HG03520 (cell line): ENCODE measurements at regions not wholly inside any gene's neighbourhood (a gene's known extent, or its start where the extent isn't known, plus 50 kb on each side); places are given as distances from the start of the nearest gene placed in this dataset.
"Not testable (repeated sequence)": the region's sequence is repeated elsewhere in the genome, so short reads cannot be mapped to it uniquely, and the experiment has no call there.

Experiments
- ATAC-seq: cut with Tn5 transposase; IDR thresholded peaks from one replicate; pipeline ENCODE4 v1.9.1; 2021; ENCODE audit warnings: mild to moderate bottlenecking, moderate library complexity; ENCODE audit not compliant: unreplicated experiment

DNA sequence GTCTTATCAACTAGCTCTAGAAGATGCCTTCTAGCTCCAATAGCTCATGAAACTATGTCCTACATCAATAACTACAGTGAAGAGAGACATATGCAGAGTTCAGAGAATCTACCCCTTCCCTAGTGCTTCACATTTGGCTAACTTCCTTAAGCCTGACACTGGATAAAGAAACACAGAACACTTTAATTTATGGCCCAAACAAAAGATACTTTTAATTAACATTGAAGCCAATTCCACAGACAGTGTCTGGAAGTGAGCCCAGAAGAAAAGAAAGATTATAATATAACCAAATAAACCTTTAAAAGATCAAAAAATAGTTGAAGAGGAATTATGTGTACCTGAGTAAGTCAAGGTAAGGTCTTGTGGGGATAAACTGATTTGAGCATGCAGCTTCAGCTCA lies 255.2 kb downstream of the C11orf87 start:
- no peak for ATAC-seq

GRCh38 chr11:109677876-109678275 lies 255.9 kb downstream of the C11orf87 start:
- no peak for ATAC-seq

DNA sequence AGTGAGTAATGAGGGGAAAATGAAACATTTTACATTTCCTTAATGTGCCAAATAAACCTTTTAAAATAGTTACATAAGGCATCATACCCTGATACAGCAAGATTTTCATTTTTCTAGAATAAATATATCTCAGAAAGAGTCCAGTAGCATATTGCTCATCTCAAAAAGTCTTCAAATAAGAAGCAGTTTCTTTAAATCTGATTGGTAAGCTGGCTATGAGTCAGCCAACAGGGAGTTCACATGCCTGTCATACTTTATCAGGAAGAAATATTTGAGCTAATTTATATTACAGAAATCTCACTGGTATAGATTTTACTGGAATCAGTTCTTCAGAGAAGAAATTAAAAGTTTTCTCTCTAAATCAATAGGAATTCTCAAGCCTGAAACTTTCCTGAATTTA lies 258.1 kb downstream of the C11orf87 start:
- ATAC-seq = no peak

GRCh38 chr11:109682788-109683187 lies 260.8 kb downstream of the C11orf87 start:
- not testable (repeated sequence) for ATAC-seq

DNA sequence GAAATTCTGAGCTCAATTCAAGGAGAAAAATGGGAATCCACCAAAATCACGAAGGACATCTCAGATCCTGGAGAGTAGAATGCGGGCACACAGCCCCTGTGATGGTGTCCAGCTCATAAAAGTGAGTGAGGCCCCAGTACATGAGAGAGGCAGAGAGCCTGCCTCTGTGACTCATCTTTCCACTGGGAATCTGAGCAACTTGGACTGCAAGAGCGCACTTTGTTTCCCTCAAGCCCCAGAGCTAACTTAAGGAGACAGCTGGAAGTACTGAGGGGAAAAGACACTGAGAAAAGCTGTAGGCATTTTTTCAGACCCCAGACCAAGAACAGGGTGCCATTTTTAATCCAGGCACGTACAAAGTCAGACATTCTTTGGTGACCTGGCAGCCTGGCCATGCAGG lies 273.7 kb downstream of the C11orf87 start:
- ATAC-seq = no peak

DNA sequence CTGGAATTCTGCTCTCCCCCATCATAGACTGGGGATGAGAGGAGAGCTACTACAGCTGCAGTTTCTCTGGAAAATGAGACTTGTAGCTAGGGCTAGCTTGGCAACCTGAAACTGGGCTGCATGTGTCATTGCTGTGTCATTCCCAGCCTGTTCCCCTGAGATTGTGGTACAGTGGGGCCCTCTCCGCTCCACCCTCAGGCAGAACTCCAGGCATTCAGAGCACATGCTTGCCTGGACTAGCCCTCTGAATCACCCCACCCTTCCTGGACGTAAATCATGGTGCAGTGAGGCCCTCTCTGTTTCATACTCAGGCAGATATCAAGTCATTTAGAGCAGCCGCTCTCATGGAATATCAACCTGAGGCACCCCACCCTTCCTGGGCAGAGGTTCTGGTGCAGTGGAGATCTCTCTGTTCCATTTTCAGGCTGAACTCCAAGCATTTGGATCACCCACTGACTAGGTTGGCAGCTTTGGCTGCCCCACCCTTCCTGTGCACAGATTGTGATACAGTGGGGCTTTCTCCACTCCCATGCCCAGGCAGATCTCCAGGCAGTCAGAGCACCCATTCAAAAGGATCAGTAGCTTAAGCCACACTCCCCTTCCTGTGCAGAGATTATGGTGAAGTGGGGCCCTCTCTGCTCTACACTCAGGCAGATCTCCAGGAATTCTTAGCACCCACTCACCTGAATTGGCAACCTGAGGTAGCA lies 274.4 kb downstream of the C11orf87 start:
- no peak for ATAC-seq

DNA sequence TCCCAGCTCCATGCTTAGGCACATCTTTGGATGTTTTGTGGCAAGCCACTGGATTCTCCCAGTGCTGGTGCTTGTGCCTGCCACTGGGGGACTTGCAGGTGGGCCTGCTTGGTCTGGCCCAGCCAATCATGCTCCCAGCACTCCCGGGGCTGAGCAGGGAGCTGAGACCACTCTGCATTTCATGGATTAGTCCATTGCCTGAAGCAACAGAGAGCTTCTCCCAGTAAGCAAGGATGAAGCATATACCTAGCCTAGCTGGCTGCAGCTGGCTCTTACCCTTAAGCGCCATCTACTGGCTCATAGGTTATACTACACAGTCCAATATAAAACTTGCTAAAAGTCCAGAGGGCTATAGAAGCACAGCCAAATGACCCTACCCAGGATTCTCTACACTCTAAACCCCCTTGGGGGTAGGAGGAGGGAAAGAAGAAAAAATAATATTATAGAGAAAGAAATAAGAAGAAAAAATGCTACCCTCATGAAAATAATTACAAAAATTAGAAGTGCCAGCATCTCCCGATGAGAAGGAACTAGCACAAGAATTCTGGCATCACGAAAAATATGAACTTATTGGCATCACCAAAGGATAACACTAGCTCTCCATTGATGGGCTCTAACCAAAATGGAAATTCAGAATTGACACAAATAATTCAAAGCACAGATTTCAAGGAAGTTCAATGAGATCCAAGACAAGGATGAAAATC lies 275.3 kb downstream of the C11orf87 start:
- peak; percentile 88 for ATAC-seq

- no peak for ATAC-seq
These were observed 276.2 kb downstream of the C11orf87 start for GRCh38 chr11:109698237-109698636.

DNA sequence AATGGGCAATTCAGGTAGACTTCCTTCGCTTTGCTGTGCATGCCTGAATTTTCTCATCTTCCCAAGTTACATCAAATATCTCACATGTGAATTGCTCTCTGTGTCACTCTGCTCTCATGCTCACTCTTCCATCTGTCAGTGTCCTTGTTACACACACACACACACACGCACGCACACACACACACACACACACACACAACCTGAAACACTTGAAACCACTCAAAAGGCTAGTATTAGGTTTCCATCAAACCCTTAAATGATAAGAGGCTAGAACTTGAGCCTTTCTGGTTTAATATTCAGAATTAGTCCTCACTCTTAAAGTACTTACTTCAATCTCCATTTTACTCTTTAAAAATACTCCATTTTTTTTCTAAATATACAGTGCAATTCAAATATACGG lies 282.4 kb downstream of the C11orf87 start:
- no peak for ATAC-seq

DNA sequence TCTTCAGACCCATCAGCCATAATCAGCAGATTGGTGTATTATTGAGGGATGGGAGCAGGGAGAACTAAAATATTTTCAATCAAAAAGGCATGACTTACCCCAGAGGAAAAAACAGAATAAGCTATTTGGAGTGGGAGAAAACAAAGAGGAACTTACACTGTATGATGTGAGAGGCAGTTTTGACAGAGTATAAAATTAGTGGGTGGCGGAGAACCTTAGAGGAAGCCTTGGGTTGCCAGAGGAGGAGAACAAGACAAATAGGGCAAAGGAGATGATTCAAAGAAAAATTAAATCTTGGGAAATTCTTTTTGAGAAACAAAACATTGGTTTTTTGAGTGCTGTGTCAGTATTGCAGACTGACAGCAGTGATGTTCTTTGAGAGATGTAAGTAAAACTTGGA lies 285.0 kb downstream of the C11orf87 start:
- ATAC-seq = no peak

DNA sequence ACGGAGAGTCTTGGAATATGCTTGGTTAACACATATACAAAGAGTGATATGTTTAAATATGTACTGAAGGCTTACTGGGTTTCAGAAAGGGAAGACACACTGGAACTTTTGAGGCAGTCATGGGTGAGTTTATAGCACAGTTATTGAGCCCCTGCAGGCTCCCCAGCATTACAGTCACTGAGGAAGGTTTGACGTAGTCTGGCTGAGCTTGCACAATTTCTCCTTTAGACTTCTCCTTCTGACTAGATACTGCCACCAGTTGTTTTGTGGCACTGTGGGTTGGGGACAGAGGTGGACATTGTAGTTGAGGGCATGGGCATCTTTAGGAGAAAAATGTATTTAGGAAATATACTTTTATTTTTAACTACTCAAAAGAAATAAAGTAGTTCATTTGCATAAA lies 285.4 kb downstream of the C11orf87 start:
- no peak for ATAC-seq

DNA sequence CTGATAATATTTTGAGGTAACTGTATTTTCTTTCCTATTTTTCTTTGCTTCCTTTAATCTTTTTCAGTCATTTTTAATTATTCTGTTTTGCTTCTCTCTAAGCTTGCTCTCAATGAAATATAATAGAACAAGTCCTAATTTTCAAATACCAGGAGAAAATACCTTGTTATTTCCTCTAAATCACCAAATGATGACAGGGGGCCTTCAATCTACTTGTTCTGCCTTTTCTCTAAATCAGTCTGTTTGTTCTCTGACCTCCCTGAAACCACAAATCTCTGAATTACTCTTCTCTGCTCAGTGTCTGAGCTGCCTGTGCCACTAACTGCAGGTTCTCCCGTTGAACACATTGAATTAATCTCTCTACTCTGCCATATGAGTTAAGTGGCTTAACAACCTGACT lies 286.2 kb downstream of the C11orf87 start:
- no peak for ATAC-seq

DNA sequence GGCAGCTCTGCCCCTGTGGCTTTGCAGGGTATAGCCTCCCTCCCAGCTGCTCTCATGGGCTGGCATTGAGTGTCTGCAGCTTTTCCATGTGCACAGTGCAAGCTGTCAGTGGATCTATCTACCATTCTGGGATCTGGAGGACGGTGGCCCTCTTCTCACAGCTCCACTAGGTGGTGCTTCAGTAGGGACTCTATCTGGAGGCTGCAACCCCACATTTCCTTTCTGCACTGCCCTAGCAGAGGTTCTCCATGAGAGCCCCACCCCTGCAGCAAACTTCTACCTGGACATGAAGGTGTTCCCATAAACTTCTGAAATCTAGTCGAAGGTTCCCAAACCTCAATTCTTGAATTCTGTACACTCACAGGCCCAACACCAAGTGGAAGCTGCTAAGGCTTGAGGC lies 292.5 kb downstream of the C11orf87 start:
- ATAC-seq = not testable (repeated sequence)

DNA sequence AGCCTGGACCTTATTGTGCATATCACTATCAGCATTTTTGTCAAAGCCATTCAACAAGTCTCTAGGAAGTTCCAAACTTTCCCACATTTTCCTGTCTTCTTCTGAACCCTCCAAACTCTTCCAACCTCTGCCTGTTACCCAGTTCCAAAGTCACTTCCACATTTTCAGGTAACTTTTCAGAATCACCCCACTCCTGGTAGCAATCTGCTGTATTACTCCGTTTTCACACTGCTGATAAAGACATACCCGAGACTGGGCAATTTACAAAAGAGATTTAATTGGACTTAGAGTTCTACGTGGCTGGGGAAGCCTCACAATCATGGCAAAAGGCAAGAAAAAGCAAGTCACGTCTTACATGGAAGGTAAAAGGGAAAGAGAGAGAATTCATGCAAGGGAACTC lies 293.4 kb downstream of the C11orf87 start:
- not testable (repeated sequence) for ATAC-seq

GRCh38 chr11:109726061-109726460 lies 304.1 kb downstream of the C11orf87 start:
- ATAC-seq = no peak

- no peak for ATAC-seq
These were observed 306.1 kb downstream of the C11orf87 start for GRCh38 chr11:109728056-109728455.

DNA sequence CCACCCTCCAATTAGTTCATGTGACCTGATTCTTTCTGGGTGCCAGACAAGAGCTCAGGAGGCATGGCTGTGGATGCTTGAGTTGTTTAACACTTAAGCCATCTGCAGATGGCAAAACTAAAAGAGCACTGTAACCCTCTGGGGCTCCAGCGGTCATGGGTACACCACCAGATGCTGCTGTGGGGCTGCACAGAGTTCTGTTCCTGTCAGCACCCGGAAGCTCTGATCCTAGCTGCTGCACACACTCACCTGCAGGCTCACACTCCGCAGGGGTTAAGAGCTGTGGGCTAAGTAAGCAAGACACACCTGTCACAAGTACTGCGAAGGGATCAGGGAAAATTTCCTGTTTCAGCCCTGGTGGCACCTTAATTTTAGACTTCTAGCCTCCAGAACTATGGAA lies 307.8 kb downstream of the C11orf87 start:
- no peak for ATAC-seq

- ATAC-seq = no peak
These were observed 308.7 kb downstream of the C11orf87 start for GRCh38 chr11:109730669-109731068.

DNA sequence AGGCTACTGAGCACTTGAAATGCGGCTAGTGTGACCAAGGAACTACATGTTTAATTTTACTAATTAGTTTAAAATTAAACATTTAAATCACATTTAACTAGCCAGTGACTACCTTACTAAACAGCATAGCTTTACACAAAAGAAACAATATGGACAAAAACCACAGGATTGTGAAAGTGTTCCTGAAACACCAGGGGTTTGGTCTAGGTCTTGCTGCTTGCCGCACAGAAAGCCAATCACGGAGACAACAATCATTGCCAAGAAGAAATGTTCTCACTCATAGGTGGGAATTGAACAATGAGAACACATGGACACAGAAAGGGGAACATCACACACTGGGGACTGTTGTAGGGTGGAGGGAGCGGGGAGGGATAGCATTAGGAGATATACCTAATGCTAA lies 309.5 kb downstream of the C11orf87 start:
- ATAC-seq = no peak

- no peak for ATAC-seq
These were observed 311.3 kb downstream of the C11orf87 start for GRCh38 chr11:109733245-109733644.

GRCh38 chr11:109734566-109734965 lies 312.6 kb downstream of the C11orf87 start:
- ATAC-seq = no peak

GRCh38 chr11:109735128-109735527 lies 313.1 kb downstream of the C11orf87 start:
- no peak for ATAC-seq

DNA sequence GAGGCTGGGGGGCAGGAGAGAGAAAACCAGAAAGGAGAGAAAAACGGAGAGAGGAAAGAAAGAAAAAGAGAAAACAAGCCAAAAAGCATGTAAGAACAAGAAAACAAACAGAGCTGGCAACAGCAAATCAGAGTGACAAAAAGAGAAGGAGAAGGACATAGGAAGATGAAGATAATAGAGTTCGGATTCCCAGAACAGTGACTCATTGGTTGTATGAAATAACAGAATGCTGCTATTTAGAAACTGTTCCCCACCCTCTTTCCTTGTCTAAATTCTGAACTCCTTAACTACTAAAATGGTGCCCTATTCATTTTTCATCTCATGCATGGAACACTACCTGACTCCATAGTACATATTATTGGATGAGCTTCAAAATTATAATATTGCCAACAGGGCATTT lies 317.4 kb downstream of the C11orf87 start:
- ATAC-seq = no peak
